SK-N-SH (cell line): ENCODE measurements at regions not wholly inside any gene's neighbourhood (a gene's known extent, or its start where the extent isn't known, plus 50 kb on each side); places are given as distances from the start of the nearest gene placed in this dataset.

Experiments used
- CTCF ChIA-PET: fragments of 300-600, 350-600 bp; formaldehyde crosslinking; extraction: SDS; loops from one replicate; lab custom pipeline; 2021; lab: Yijun Ruan, JAX
- POLR2A ChIA-PET: fragments of 350-600 bp; sonication (Branson Sonifier 250); formaldehyde crosslinking; extraction: SDS; loops from one replicate; lab custom pipeline; 2020; ENCODE audit warnings: antibody characterized with exemption, inconsistent platforms; lab: Yijun Ruan, JAX
- DNase-seq: peaks from one replicate; pipeline ENCODE4 v3.0.0; 2012
- H2AFZ ChIP-seq: fragments of 200-600 bp; sonication (generic); 2 replicates; pipeline ENCODE4 v1.8.1; 2016; ENCODE audit warnings: antibody characterized with exemption, mild to moderate bottlenecking, low read depth
- H3F3A ChIP-seq: fragments of 200-600 bp; sonication (generic); replicated peaks from 2 replicates; pipeline ENCODE3; 2016; ENCODE audit warnings: antibody characterized with exemption, mild to moderate bottlenecking; ENCODE audit not compliant: insufficient read depth
- H3K27ac ChIP-seq, 2 experiments: fragments of 200-500 bp in 1 of 2; fragments of 200-600 bp in 1 of 2; sonication (Bioruptor generic) in 1 of 2; sonication (generic), shearing (Covaris generic) in 1 of 2; 2 replicates each; pipeline versions ENCODE4 v1.5.1 to v1.6.1; 2014 to 2016; ENCODE audit warnings: low read depth in 2 of 2, inconsistent platforms in 1 of 2, low read length in 1 of 2, mild to moderate bottlenecking in 1 of 2, mixed read lengths in 1 of 2
- H3K27me3 ChIP-seq: fragments of 200-600 bp; sonication (generic), shearing (Covaris generic); 2 replicates; pipeline ENCODE4 v1.6.1; 2016; ENCODE audit warnings: mixed run types; ENCODE audit not compliant: insufficient read depth
- H3K36me3 ChIP-seq, 2 experiments: fragments of 200-500 bp in 1 of 2; fragments of 200-600 bp in 1 of 2; sonication (Bioruptor generic) in 1 of 2; sonication (generic) in 1 of 2; replicated peaks in 1 of 2; 2 replicates each; pipeline versions ENCODE3 to v1.5.1; 2014 to 2016; ENCODE audit warnings: low read length in 1 of 2, mild to moderate bottlenecking in 1 of 2; ENCODE audit not compliant: insufficient read depth in 2 of 2, control insufficient read depth in 1 of 2
- H3K4me1 ChIP-seq, 2 experiments: fragments of 200-500 bp in 1 of 2; fragments of 200-600 bp in 1 of 2; sonication (Bioruptor generic) in 1 of 2; sonication (generic), shearing (Covaris generic) in 1 of 2; 2 replicates each; pipeline versions ENCODE4 v1.5.1 to v1.6.1; 2014 to 2016; ENCODE audit warnings: low read depth in 1 of 2, low read length in 1 of 2, mixed run types in 1 of 2; ENCODE audit not compliant: insufficient read depth in 2 of 2, control insufficient read depth in 1 of 2
- H3K4me2 ChIP-seq: fragments of 200-600 bp; sonication (generic), shearing (Covaris generic); 2 replicates; pipeline ENCODE4 v1.6.1; 2017; ENCODE audit warnings: mixed run types
- H3K4me3 ChIP-seq, 2 experiments: fragments of 200-500 bp in 1 of 2; fragments of 200-600 bp in 1 of 2; sonication (Bioruptor generic) in 1 of 2; sonication (generic), shearing (Covaris generic) in 1 of 2; 2 replicates each; pipeline versions ENCODE4 v1.5.1 to v1.8.1; 2014 to 2016; ENCODE audit warnings: low read depth in 2 of 2, inconsistent platforms in 1 of 2, low read length in 1 of 2, mild to moderate bottlenecking in 1 of 2, mixed read lengths in 1 of 2, moderate library complexity in 1 of 2
- H3K79me2 ChIP-seq: fragments of 200-600 bp; sonication (generic); 2 replicates; pipeline ENCODE4 v1.8.1; 2017; ENCODE audit warnings: mild to moderate bottlenecking; ENCODE audit not compliant: insufficient read depth
- H3K9ac ChIP-seq: fragments of 200-600 bp; sonication (generic); 2 replicates; pipeline ENCODE4 v1.6.1; 2017; ENCODE audit warnings: mixed run types
- H3K9me2 ChIP-seq: fragments of 200-600 bp; sonication (generic); 2 replicates; pipeline ENCODE4 v1.6.1; 2017; ENCODE audit warnings: mixed run types
- H3K9me3 ChIP-seq: fragments of 200-600 bp; sonication (generic); 2 replicates; pipeline ENCODE4 v1.6.1; 2017; ENCODE audit warnings: mixed run types, mild to moderate bottlenecking, moderate library complexity
- H4K20me1 ChIP-seq: fragments of 200-600 bp; sonication (generic); 2 replicates; pipeline ENCODE4 v1.6.1; 2017; ENCODE audit warnings: mild to moderate bottlenecking, mixed run types; ENCODE audit not compliant: insufficient read depth
- EP300 ChIP-seq, 2 experiments: IDR thresholded peaks; 2 replicates each; pipeline versions ENCODE4 v1.4.0 to v1.6.1; 2012; ENCODE audit warnings: borderline replicate concordance in 1 of 2, low read depth in 1 of 2, low read length in 1 of 2
- EZH2phosphoT487 ChIP-seq: fragments of 200-600 bp; sonication (generic); IDR thresholded peaks from 2 replicates; pipeline ENCODE4 v1.6.1; 2017; ENCODE audit warnings: low read depth, mixed run types, mild to moderate bottlenecking, antibody characterized with exemption, moderate library complexity, borderline replicate concordance
- FOSL2 ChIP-seq: IDR thresholded peaks from 2 replicates; pipeline ENCODE4 v1.4.0; 2012; ENCODE audit warnings: low read depth, mild to moderate bottlenecking, moderate library complexity, borderline replicate concordance
- FOXM1 ChIP-seq: IDR thresholded peaks from 2 replicates; pipeline ENCODE4 v1.4.0; 2012; ENCODE audit warnings: low read depth, mild to moderate bottlenecking
- GABPA ChIP-seq: IDR thresholded peaks from 2 replicates; pipeline ENCODE4 v1.4.0; 2012; ENCODE audit warnings: low read depth, mild to moderate bottlenecking
- JUND ChIP-seq: IDR thresholded peaks from 2 replicates; pipeline ENCODE4 v1.4.0; 2012
- MXI1 ChIP-seq: IDR thresholded peaks from 2 replicates; pipeline ENCODE4 v1.6.1; 2012; ENCODE audit warnings: mild to moderate bottlenecking, low read depth, low read length, improper control_type of control experiment
- POLR2AphosphoS5 ChIP-seq: IDR thresholded peaks from 2 replicates; pipeline ENCODE4 v1.6.1; 2012; ENCODE audit warnings: low read depth, low read length
- RFX5 ChIP-seq: IDR thresholded peaks from 2 replicates; pipeline ENCODE4 v1.6.1; 2012; ENCODE audit warnings: mild to moderate bottlenecking, improper control_type of control experiment, low read length
- SMC3 ChIP-seq: IDR thresholded peaks from 2 replicates; pipeline ENCODE4 v1.6.1; 2012; ENCODE audit warnings: low read depth, low read length, improper control_type of control experiment
- TCF12 ChIP-seq: IDR thresholded peaks from 2 replicates; pipeline ENCODE4 v1.4.0; 2012
- TEAD4 ChIP-seq: IDR thresholded peaks from 2 replicates; pipeline ENCODE4 v1.4.0; 2012; ENCODE audit warnings: mild to moderate bottlenecking, borderline replicate concordance; ENCODE audit not compliant: insufficient read depth
- YY1 ChIP-seq: IDR thresholded peaks from 2 replicates; pipeline ENCODE4 v1.4.0; 2012; ENCODE audit warnings: low read depth, mild to moderate bottlenecking
- WGBS: methylation state at CpG from one replicate; pipeline ENCODE4 v1.1.6; 2017; ENCODE audit warnings: low lambda C conversion rate; 5-methylcytosine and 5-hydroxymethylcytosine counted together
- TF ChIP-seq, protein P1 (sequence below): fragments of 200-600 bp; sonication (generic); IDR thresholded peaks from 2 replicates; pipeline ENCODE4 v1.6.1; 2017; ENCODE audit warnings: antibody characterized with exemption, mild to moderate bottlenecking, moderate library complexity
- TF ChIP-seq, protein P2 (sequence below): IDR thresholded peaks from 2 replicates; pipeline ENCODE4 v1.4.0; 2012; ENCODE audit warnings: low read depth
- TF ChIP-seq, protein P3 (sequence below): fragments of 150-350 bp; IDR thresholded peaks from 2 replicates; pipeline ENCODE4 v1.6.1; 2017; ENCODE audit warnings: antibody characterized with exemption, low read length, low read depth, borderline replicate concordance
- TF ChIP-seq, protein P4 (sequence below): IDR thresholded peaks from 2 replicates; pipeline ENCODE4; 2012
- TF ChIP-seq, protein P5 (sequence below): fragments of 150-350 bp; IDR thresholded peaks from 2 replicates; pipeline ENCODE4 v1.6.1; 2016; ENCODE audit warnings: mild to moderate bottlenecking, low read depth, low read length

DNA sequence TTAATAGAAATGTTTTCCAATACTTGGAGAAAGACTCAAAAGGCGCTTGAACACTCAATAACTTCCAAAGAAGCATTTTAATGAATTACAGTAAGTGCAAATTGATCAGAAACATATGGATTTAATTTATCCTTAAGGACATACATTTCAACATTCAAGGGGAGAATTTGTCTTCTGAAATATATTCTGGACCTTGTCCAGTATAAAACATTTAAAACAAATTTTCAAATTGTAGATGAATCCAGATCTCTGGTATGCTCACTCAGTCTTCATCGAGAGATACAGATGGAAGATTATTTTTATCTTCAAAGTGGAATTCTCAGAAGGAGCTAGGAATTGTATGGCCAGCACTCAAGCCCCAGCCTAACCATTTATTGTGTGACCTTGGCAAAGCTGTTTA, 310.4 kb downstream of the ZNF674 start:
- Histone ChIP-seq H3K9me2 (no peaks in the 10 kb centered on the region), H2AFZ (no peak overlapping the region), H3K27ac (peak overlapping the region in 1 of 2 experiments; percentile 31; a peak in 1 of 4 replicates), H4K20me1 (no peaks in the 10 kb centered on the region), H3K9ac (no peak overlapping the region), H3K4me2 (no peak overlapping the region), H3K36me3 (no peaks in the 10 kb centered on the region), H3F3A (no peaks in the 10 kb centered on the region), H3K4me1 (no peaks in the 10 kb centered on the region), H3K27me3 (no peaks in the 10 kb centered on the region), H3K79me2 (no peaks in the 10 kb centered on the region), H3K4me3 (no peak overlapping the region), H3K9me3 (no peaks in the 10 kb centered on the region)
- no peak for DNase-seq
- ChIA-PET POLR2A (no interaction called here), CTCF (no interaction called here)
- WGBS: 23% methylated on average over 2 of the region's 2 CpGs
- TF ChIP-seq FOXM1 (no peak), RFX5 (no peak), TCF12 (no peak; the same call in 1 of the 2 replicates), EP300 (IDR thresholded peaks at IDR 0.05; ENCODE audit: borderline replicate concordance in 1 of 2, low read depth in 1 of 2, low read length in 1 of 2) (no peak), JUND (no peak), FOSL2 (no peak), EZH2phosphoT487 (no peak)
- TF ChIP-seq, protein P1, sequence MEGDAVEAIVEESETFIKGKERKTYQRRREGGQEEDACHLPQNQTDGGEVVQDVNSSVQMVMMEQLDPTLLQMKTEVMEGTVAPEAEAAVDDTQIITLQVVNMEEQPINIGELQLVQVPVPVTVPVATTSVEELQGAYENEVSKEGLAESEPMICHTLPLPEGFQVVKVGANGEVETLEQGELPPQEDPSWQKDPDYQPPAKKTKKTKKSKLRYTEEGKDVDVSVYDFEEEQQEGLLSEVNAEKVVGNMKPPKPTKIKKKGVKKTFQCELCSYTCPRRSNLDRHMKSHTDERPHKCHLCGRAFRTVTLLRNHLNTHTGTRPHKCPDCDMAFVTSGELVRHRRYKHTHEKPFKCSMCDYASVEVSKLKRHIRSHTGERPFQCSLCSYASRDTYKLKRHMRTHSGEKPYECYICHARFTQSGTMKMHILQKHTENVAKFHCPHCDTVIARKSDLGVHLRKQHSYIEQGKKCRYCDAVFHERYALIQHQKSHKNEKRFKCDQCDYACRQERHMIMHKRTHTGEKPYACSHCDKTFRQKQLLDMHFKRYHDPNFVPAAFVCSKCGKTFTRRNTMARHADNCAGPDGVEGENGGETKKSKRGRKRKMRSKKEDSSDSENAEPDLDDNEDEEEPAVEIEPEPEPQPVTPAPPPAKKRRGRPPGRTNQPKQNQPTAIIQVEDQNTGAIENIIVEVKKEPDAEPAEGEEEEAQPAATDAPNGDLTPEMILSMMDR: no peak
- TF ChIP-seq, protein P2, sequence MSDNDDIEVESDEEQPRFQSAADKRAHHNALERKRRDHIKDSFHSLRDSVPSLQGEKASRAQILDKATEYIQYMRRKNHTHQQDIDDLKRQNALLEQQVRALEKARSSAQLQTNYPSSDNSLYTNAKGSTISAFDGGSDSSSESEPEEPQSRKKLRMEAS: no peak
- TF ChIP-seq, protein P3, sequence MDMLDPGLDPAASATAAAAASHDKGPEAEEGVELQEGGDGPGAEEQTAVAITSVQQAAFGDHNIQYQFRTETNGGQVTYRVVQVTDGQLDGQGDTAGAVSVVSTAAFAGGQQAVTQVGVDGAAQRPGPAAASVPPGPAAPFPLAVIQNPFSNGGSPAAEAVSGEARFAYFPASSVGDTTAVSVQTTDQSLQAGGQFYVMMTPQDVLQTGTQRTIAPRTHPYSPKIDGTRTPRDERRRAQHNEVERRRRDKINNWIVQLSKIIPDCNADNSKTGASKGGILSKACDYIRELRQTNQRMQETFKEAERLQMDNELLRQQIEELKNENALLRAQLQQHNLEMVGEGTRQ: no peak

DNA sequence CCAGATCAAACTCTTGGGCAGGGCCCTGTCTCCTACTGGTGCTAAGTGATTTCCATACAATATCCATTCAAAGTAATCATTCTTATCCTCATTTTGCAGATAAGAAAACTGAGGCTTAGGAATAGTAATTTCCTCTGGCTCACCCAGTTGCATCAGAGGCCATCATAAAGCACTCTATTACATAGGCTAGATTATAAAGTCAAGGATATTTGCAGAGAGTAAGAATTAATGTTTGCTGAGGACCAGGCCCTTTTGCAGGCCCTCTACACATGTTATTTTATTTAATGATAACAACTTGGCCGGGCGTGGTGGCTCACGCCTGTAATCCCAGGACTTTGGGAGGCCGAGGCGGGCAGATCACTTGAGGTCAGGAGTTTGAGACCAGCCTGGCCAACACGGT, 316.8 kb downstream of the ZNF674 start:
- Histone ChIP-seq H3K9me2 (no peaks in the 10 kb centered on the region), H3K4me3 (no peak overlapping the region), H4K20me1 (no peaks in the 10 kb centered on the region), H3K36me3 (no peaks in the 10 kb centered on the region), H3K9me3 (0 out of 2 replicates have a peak, but pooled peaks cover under 1% of the 10 kb centered on the region), H3K27ac (no peak overlapping the region), H3K4me2 (no peak overlapping the region), H3K4me1 (no peaks in the 10 kb centered on the region), H3K79me2 (no peaks in the 10 kb centered on the region), H2AFZ (no peak overlapping the region), H3K27me3 (no peaks in the 10 kb centered on the region), H3K9ac (no peak overlapping the region), H3F3A (no peaks in the 10 kb centered on the region)
- 59% methylated on average over 6 of the region's 6 CpGs for WGBS
- no peak for DNase-seq
- POLR2A ChIA-PET: no interaction called here
- CTCF ChIA-PET: no interaction called here
- no peak for TF ChIP-seq YY1
- TF ChIP-seq, protein P4, sequence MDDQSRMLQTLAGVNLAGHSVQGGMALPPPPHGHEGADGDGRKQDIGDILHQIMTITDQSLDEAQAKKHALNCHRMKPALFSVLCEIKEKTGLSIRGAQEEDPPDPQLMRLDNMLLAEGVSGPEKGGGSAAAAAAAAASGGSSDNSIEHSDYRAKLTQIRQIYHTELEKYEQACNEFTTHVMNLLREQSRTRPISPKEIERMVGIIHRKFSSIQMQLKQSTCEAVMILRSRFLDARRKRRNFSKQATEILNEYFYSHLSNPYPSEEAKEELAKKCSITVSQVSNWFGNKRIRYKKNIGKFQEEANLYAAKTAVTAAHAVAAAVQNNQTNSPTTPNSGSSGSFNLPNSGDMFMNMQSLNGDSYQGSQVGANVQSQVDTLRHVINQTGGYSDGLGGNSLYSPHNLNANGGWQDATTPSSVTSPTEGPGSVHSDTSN: no peak
- TF ChIP-seq TEAD4: no peak
- TF ChIP-seq, protein P1: no peak
- no peak for TF ChIP-seq JUND
- no peak for TF ChIP-seq GABPA
- no peak for TF ChIP-seq POLR2AphosphoS5
- no peak for TF ChIP-seq MXI1
- no peak for TF ChIP-seq SMC3
- TF ChIP-seq, protein P5, sequence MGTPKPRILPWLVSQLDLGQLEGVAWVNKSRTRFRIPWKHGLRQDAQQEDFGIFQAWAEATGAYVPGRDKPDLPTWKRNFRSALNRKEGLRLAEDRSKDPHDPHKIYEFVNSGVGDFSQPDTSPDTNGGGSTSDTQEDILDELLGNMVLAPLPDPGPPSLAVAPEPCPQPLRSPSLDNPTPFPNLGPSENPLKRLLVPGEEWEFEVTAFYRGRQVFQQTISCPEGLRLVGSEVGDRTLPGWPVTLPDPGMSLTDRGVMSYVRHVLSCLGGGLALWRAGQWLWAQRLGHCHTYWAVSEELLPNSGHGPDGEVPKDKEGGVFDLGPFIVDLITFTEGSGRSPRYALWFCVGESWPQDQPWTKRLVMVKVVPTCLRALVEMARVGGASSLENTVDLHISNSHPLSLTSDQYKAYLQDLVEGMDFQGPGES: no peak
